ENCODE measurements at regions not wholly inside any gene's neighbourhood (a gene's known extent, or its start where the extent isn't known, plus 50 kb on each side); places are given as distances from the start of the nearest gene placed in this dataset.

GRCh38 chr9:87157366-87158031 is 210.2 kb upstream of the GAS1 start:
- WGBS, 2 donors: 48 to 61% methylated on average over 10 of the region's 10 CpGs
- Histone ChIP-seq H3K27me3 (no peaks in the 10 kb centered on the region), H3K36me3 (no peaks in the 10 kb centered on the region), H3K4me1 (peaks cover 0 to 13% (median 0%) of the 10 kb centered on the region in 9 donors), H3K4me3 (no peak overlapping the region), H3K27ac (no peak overlapping the region), H3K9me3 (no peaks in the 10 kb centered on the region)
- no peak for TF ChIP-seq CTCF (IDR thresholded peaks at IDR 0.05)
- ATAC-seq: peak in 2 of 8 donors; percentile 19 to 45
- no peak for DNase-seq
- intact Hi-C loops (cut with DNase I): loop anchor here in 1 of 10 donors (5.0 kb wide), 1 partner anchor 65 kb away; no protein-coding TSS in a partner anchor

- H3K27me3 ChIP-seq: no peaks in the 10 kb centered on the region
- no peaks in the 10 kb centered on the region for H3K9me3 ChIP-seq
- no peak for TF ChIP-seq CTCF (IDR thresholded peaks at IDR 0.05)
- no peak overlapping the region for H3K4me3 ChIP-seq
- DNase-seq (no peak), ATAC-seq (no peak)
- 90 to 91% methylated on average over 2 of the region's 2 CpGs for WGBS, 2 donors
- no peak overlapping the region for H3K27ac ChIP-seq
- no peaks in the 10 kb centered on the region for H3K36me3 ChIP-seq
- peaks cover 0 to 13% (median 0%) of the 10 kb centered on the region in 9 donors for H3K4me1 ChIP-seq
- intact Hi-C loops (cut with DNase I): loop anchor here in 1 of 10 donors (5.0 kb wide), 1 partner anchor 66 kb away; no protein-coding TSS in a partner anchor
Observed at GRCh38 chr9:87158765-87159164, 211.5 kb upstream of the GAS1 start.

- Histone ChIP-seq H3K27me3 (no peaks in the 10 kb centered on the region), H3K27ac (peak overlapping the region in 4 of 10 donors; percentile 22 to 37 (median 33)), H3K4me3 (no peak overlapping the region), H3K4me1 (peaks cover 0 to 13% (median 0%) of the 10 kb centered on the region in 9 donors), H3K36me3 (no peaks in the 10 kb centered on the region), H3K9me3 (no peaks in the 10 kb centered on the region)
- intact Hi-C loops (cut with DNase I): loop anchor here in 1 of 10 donors (10.0 kb wide), 1 partner anchor 64 kb away; no protein-coding TSS in a partner anchor
- ATAC-seq (peak in 7 of 8 donors; percentile 58 to 90 (median 79)), DNase-seq (peak in 1 of 2 donors; percentile 17)
- WGBS, 2 donors: 64 to 70% methylated on average over 8 of the region's 8 CpGs
- TF ChIP-seq CTCF (IDR thresholded peaks at IDR 0.05): no peak
Observed at GRCh38 chr9:87160148-87161102, 213.1 kb upstream of the GAS1 start.

GRCh38 chr9:87167161-87167560 is 219.9 kb upstream of the GAS1 start:
- H3K4me1 ChIP-seq: no peaks in the 10 kb centered on the region
- no peak for DNase-seq
- no peak for ATAC-seq
- H3K4me3 ChIP-seq: no peak overlapping the region
- no peaks in the 10 kb centered on the region for H3K9me3 ChIP-seq
- WGBS, 2 donors: 79 to 90% methylated on average over 5 of the region's 5 CpGs
- no peak for TF ChIP-seq CTCF (IDR thresholded peaks at IDR 0.05)
- no peaks in the 10 kb centered on the region for H3K36me3 ChIP-seq
- H3K27me3 ChIP-seq: peaks cover 0 to 4% (median 0%) of the 10 kb centered on the region in 7 donors
- intact Hi-C loops (cut with DNase I): loop anchor here in 1 of 10 donors (10.0 kb wide), 1 partner anchor 58 kb away; no protein-coding TSS in a partner anchor
- no peak overlapping the region for H3K27ac ChIP-seq
